ENCODE measurements at regions not wholly inside any gene's neighbourhood (a gene's known extent, or its start where the extent isn't known, plus 50 kb on each side); places are given as distances from the start of the nearest gene placed in this dataset.

DNA sequence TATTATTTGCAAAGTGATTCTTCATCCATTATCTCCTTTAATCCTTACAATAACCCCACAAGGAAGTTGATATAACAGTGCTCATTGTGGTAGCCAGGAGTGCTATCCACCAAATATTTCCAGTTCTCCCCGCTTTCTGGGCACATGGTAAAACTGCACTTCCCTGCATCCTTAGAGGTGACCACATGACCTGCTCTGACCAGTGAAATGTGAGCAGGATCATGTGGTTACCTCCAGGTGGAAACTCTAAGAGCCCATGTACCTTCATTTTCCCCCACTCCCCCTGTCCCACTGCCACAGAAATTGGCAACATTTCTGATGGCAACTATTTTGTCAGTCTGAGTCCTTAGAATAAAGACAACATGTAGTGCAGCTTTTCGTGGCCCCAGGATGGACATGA is 89.7 kb downstream of the MRPL46 start:
- TF ChIP-seq, protein P1, sequence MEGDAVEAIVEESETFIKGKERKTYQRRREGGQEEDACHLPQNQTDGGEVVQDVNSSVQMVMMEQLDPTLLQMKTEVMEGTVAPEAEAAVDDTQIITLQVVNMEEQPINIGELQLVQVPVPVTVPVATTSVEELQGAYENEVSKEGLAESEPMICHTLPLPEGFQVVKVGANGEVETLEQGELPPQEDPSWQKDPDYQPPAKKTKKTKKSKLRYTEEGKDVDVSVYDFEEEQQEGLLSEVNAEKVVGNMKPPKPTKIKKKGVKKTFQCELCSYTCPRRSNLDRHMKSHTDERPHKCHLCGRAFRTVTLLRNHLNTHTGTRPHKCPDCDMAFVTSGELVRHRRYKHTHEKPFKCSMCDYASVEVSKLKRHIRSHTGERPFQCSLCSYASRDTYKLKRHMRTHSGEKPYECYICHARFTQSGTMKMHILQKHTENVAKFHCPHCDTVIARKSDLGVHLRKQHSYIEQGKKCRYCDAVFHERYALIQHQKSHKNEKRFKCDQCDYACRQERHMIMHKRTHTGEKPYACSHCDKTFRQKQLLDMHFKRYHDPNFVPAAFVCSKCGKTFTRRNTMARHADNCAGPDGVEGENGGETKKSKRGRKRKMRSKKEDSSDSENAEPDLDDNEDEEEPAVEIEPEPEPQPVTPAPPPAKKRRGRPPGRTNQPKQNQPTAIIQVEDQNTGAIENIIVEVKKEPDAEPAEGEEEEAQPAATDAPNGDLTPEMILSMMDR (conservative IDR thresholded peaks at IDR 0.05; ENCODE audit: low read length), result no peak
- TF ChIP-seq EZH2phosphoT487 (IDR thresholded peaks at IDR 0.05; ENCODE audit: borderline replicate concordance), result no peak

Measured in Loucy (cell line).